ENCODE measurements at regions not wholly inside any gene's neighbourhood (a gene's known extent, or its start where the extent isn't known, plus 50 kb on each side); places are given as distances from the start of the nearest gene placed in this dataset.

- TF ChIP-seq CTCF (IDR thresholded peaks at IDR 0.05), result no peak
- no peak for TF ChIP-seq POLR2AphosphoS5 (IDR thresholded peaks at IDR 0.05)
- no peak for TF ChIP-seq EP300 (IDR thresholded peaks at IDR 0.05)
- TF ChIP-seq POLR2A (IDR thresholded peaks at IDR 0.05), result no peak
Observed at GRCh38 chr13:107331359-107331758, 763.4 kb upstream of the ARGLU1 start.
